HAP-1 (cell line): ENCODE measurements at regions not wholly inside any gene's neighbourhood (a gene's known extent, or its start where the extent isn't known, plus 50 kb on each side); places are given as distances from the start of the nearest gene placed in this dataset.

Source experiments
- DNase-seq, 2 experiments: peaks; one replicate each; pipeline ENCODE4 v3.0.0-alpha.2; 2016 to 2020; ENCODE audit warnings: low spot score in 2 of 2
- H3K27me3 ChIP-seq: fragments of 250-450 bp; sonication (Bioruptor Pico); 2 replicates; pipeline ENCODE4 v1.5.1; 2020; ENCODE audit warnings: low read depth, mild to moderate bottlenecking, moderate library complexity
- H3K36me3 ChIP-seq: fragments of 250-450 bp; sonication (Bioruptor Pico); replicated peaks from 2 replicates; pipeline ENCODE4 v1.5.1; 2020; ENCODE audit warnings: mild to moderate bottlenecking
- H3K4me1 ChIP-seq: fragments of 250-450 bp; sonication (Bioruptor Pico); 2 replicates; pipeline ENCODE4 v1.5.1; 2020; ENCODE audit warnings: mild to moderate bottlenecking
- H3K4me3 ChIP-seq: fragments of 250-450 bp; sonication (Bioruptor Pico); 2 replicates; pipeline ENCODE4 v1.5.1; 2020; ENCODE audit warnings: mild to moderate bottlenecking, moderate library complexity
- H3K9me3 ChIP-seq: fragments of 250-450 bp; sonication (Bioruptor Pico); 2 replicates; pipeline ENCODE4 v1.5.1; 2020; ENCODE audit warnings: mild to moderate bottlenecking, moderate library complexity
- in situ Hi-C: fragments of 300-500 bp; cut with MboI; formaldehyde crosslinking; loops from 3 replicates; pipeline ENCODE4 v1.14.3; 2020; ENCODE audit warnings: low sequenced_read_pairs, inconsistent platforms, mixed read lengths

DNA sequence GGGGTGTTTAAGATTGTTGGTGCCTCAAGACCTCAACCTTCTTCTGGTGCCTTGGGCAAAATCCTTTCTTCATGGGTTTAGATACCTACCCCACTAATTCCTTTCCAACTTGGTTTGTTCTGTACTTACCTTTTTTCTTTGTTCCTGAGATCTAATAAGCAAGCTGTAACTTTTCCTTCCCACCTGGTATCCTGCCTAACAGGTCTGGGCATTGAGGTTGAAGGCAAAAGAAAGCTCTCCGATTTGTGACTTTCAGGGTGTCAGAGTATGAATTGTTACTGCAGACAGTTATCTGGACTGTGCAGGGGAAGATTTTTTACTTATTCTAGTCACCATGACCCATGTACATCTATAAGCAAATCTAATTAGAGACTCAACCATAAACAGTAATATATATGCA is 162.6 kb upstream of the DMRT1 start:
- in situ Hi-C loops = no loop called here
- Histone ChIP-seq H3K36me3 (no peaks in the 10 kb centered on the region), H3K4me1 (peaks cover 18% of the 10 kb centered on the region), H3K4me3 (no peak overlapping the region), H3K9me3 (no peaks in the 10 kb centered on the region), H3K27me3 (no peaks in the 10 kb centered on the region)
- no peak for DNase-seq

GRCh38 chr9:679462-679861 is 162.0 kb upstream of the DMRT1 start:
- peaks cover 21% of the 10 kb centered on the region for H3K4me1 ChIP-seq
- H3K4me3 ChIP-seq = no peak overlapping the region
- no peaks in the 10 kb centered on the region for H3K27me3 ChIP-seq
- no peak for DNase-seq
- H3K36me3 ChIP-seq = no peaks in the 10 kb centered on the region
- in situ Hi-C loops = no loop called here
- no peaks in the 10 kb centered on the region for H3K9me3 ChIP-seq

DNA sequence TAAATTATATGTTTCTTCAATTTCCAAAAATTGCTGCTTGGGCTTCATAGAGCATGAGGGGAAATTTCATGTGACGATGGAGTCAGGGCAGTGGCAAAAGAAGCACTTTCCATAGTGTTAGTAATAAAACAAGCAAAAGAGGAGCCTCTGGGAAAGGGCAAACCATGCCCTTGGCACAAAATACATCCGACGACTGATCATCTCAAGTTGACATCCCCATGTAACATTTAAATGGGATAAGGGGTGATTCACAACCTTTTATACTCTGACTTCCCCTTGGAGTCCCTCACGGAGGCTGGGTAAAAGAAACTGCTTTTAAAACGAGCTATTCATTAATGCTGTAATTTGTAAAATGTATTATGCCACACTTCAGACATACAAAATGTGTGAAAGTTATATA is 161.4 kb upstream of the DMRT1 start:
- no peaks in the 10 kb centered on the region for H3K27me3 ChIP-seq
- H3K4me3 ChIP-seq = no peak overlapping the region
- H3K9me3 ChIP-seq = no peaks in the 10 kb centered on the region
- H3K36me3 ChIP-seq = no peaks in the 10 kb centered on the region
- H3K4me1 ChIP-seq = peaks cover 21% of the 10 kb centered on the region
- no peak for DNase-seq
- in situ Hi-C loops = no loop called here

- Histone ChIP-seq H3K4me3 (no peak overlapping the region), H3K27me3 (no peaks in the 10 kb centered on the region), H3K36me3 (no peaks in the 10 kb centered on the region), H3K4me1 (peaks cover 3% of the 10 kb centered on the region), H3K9me3 (no peaks in the 10 kb centered on the region)
- in situ Hi-C loops = no loop called here
- no peak for DNase-seq
These were observed 158.6 kb upstream of the DMRT1 start for GRCh38 chr9:682633-683508.

DNA sequence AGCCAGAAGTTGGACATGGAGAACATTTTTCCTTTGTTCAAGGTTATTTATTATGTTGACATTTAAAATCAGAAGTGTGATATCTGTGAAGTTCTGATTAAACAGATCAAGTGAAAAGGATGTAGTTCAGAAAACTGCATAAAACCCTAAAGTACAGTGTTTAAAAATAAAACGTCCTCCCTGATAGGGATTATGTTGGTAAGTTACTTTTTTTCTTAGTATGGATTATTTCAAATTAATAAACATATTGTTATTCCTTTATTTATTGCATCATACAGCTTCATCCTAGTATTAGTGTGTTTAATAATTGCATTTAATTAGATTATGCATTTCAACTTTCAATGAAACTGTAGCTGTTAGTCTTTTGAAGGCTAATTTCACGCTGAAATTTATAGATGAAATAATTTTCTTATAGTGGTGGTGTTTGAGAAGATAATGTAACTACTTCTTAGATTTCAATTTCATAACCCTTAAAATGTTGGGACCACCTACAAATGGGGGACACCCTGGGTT is 157.9 kb upstream of the DMRT1 start:
- H3K4me1 ChIP-seq = peaks cover 3% of the 10 kb centered on the region
- H3K4me3 ChIP-seq = no peak overlapping the region
- H3K9me3 ChIP-seq = no peaks in the 10 kb centered on the region
- in situ Hi-C loops = no loop called here
- H3K36me3 ChIP-seq = no peaks in the 10 kb centered on the region
- DNase-seq = no peak
- no peaks in the 10 kb centered on the region for H3K27me3 ChIP-seq

- H3K36me3 ChIP-seq = no peaks in the 10 kb centered on the region
- peak; percentile 29 to 51 for DNase-seq
- peaks cover 3% of the 10 kb centered on the region for H3K4me1 ChIP-seq
- no peaks in the 10 kb centered on the region for H3K27me3 ChIP-seq
- in situ Hi-C loops = no loop called here
- no peak overlapping the region for H3K4me3 ChIP-seq
- H3K9me3 ChIP-seq = no peaks in the 10 kb centered on the region
These were observed 157.2 kb upstream of the DMRT1 start for GRCh38 chr9:684054-684890.

DNA sequence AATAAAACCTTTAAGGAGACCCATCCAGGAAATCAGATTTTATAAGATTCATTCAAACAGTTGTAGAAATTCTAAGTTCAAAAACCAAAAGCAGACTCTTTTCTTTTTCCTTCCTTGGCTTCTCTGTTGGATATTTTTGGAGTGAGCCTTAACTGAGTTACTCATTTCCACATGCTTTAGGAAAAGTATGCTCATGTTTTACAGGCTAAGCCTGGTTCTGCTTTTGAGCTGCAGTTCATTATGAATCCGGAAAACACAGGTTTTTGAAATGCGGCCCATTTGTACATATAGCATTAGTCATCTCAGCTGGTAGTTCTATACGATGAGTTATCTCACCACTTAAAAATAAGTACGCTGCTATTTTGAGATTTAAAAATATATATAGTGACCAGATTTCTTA is 156.6 kb upstream of the DMRT1 start:
- in situ Hi-C loops = no loop called here
- no peak for DNase-seq
- Histone ChIP-seq H3K36me3 (no peaks in the 10 kb centered on the region), H3K27me3 (no peaks in the 10 kb centered on the region), H3K4me3 (no peak overlapping the region), H3K4me1 (peaks cover 3% of the 10 kb centered on the region), H3K9me3 (no peaks in the 10 kb centered on the region)

- in situ Hi-C loops = no loop called here
- Histone ChIP-seq H3K4me3 (no peak overlapping the region), H3K9me3 (no peaks in the 10 kb centered on the region), H3K36me3 (no peaks in the 10 kb centered on the region), H3K4me1 (peaks cover 3% of the 10 kb centered on the region), H3K27me3 (no peaks in the 10 kb centered on the region)
- DNase-seq = no peak
These were observed 155.1 kb upstream of the DMRT1 start for GRCh38 chr9:686321-686813.

DNA sequence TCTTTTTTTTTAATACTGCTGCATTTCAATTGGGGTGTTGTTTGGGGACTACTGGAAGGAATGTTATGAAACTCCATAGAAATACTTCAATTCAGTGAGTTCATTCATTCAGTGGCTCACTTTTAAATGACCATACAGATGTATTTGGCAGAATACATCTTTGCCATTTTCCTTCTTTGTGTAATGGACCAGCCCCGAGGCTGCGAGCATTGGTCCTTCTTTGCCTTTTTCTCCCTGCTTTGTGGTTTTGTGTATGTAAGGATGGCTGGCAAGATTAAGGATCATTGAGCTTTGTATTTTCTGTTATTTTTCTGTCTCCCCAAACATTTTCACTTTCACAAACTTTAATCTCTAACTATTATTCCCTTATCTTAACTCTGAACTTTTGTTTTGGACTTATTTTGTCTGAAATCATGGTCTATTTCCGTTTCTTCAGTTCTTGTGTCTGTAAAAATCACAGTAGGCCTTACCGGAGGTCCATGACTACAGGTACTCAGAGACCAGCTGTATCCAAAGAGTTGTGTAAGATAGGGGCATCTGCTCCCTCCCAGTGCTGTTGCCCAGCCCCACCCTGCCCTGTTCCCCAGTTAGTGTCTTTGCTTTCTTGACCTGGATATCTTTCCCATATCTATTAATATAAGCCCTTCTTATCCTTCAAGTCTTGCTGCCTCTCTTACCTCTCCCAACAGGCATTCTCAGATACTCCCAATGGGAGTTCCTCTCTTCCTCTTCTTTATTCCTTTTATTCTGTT is 154.3 kb upstream of the DMRT1 start:
- H3K36me3 ChIP-seq = no peaks in the 10 kb centered on the region
- DNase-seq = no peak
- in situ Hi-C loops = no loop called here
- peaks cover 3% of the 10 kb centered on the region for H3K4me1 ChIP-seq
- H3K9me3 ChIP-seq = no peaks in the 10 kb centered on the region
- H3K4me3 ChIP-seq = no peak overlapping the region
- no peaks in the 10 kb centered on the region for H3K27me3 ChIP-seq

GRCh38 chr9:687994-688393 is 153.5 kb upstream of the DMRT1 start:
- no peaks in the 10 kb centered on the region for H3K36me3 ChIP-seq
- no peak overlapping the region for H3K4me3 ChIP-seq
- H3K4me1 ChIP-seq = peaks cover 3% of the 10 kb centered on the region
- no peaks in the 10 kb centered on the region for H3K9me3 ChIP-seq
- no peak for DNase-seq
- in situ Hi-C loops = no loop called here
- no peaks in the 10 kb centered on the region for H3K27me3 ChIP-seq

DNA sequence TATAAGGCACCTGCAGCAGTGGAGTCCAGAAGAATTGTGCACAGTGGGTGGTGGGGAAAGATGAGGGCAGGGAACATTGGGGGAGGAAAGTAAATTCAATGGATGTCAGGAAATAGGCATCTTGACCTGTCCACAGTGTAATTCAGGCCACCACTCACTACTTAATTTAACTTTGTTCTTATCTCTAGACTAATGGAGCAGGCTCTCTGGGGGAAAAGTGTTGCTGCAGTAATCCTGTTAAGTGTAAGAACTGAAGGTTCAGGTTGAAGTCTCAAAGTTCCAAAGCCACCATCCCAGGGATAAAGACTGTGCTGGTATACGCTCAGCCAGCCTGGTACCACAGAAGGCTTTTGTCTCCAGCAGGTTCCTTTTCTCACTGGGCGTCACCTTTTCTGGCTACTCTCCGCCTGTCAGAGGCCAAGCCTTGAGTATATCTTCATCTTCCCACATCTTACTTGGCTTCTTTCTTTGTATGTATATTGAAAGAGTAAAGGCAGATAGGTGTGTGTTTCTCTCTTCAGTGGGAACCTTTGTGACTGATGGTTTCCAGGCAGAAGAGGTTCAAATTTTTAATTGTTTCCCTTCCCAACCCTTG is 150.9 kb upstream of the DMRT1 start:
- in situ Hi-C loops = no loop called here
- DNase-seq = no peak

DNA sequence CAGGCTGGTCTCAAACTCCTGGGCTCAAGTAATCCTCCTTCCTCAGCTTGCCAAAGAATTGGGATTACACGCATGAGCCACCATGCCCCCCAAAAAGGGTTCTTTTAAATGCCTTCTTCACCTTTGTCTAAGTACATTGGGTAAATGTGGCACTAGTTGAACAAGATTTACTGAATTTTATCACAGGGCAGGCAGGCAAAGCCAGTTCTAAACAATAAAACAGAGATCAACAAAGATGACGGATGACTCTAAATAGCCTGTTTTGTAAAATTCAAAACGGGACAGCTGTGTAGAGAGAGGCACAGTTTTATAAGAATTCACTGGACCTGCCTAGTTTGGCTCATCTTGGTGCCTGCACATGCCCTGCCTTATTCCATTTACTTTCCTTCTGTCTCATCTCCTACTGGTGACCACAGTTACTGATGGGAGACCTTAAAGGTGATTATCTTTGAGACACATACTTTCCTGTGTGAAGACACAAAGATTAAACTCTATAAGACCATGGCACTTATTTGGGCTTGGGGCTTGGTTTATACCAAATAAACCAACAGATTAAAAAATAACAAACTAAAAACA is 149.6 kb upstream of the DMRT1 start:
- no peaks in the 10 kb centered on the region for H3K36me3 ChIP-seq
- in situ Hi-C loops = no loop called here
- peaks cover 8% of the 10 kb centered on the region for H3K4me1 ChIP-seq
- no peak for DNase-seq
- no peaks in the 10 kb centered on the region for H3K27me3 ChIP-seq
- no peaks in the 10 kb centered on the region for H3K9me3 ChIP-seq
- no peak overlapping the region for H3K4me3 ChIP-seq

More for the DNA sequence above, 150.9 kb upstream of the DMRT1 start:
- peaks cover 8% of the 10 kb centered on the region for H3K4me1 ChIP-seq
- no peaks in the 10 kb centered on the region for H3K36me3 ChIP-seq
- H3K27me3 ChIP-seq = no peaks in the 10 kb centered on the region
- H3K9me3 ChIP-seq = no peaks in the 10 kb centered on the region
- no peak overlapping the region for H3K4me3 ChIP-seq

DNA sequence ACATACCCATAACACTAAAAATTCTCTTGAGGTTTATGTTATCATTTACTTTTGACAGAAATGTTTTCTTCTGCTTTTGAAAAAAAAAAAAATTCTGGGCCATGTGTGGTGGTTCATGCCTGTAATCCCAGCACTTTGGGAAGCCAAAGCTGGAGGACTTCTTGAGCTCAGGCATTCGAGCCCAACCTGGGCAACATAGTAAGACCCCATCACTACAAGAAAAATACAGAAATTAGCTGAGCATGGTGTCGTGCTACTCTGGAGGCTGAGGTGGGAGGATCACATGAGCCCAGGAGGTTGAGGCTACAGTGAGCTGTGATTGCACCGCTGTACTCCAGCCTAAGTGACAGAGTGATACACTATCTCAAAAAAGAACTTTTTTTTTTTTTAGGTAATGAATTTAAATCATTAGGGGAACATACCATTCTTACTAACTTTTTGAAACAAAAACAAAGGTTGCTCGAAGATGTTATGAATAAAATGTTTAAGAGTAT is 148.8 kb upstream of the DMRT1 start:
- Histone ChIP-seq H3K36me3 (no peaks in the 10 kb centered on the region), H3K4me3 (no peak overlapping the region), H3K27me3 (no peaks in the 10 kb centered on the region), H3K9me3 (no peaks in the 10 kb centered on the region), H3K4me1 (peaks cover 8% of the 10 kb centered on the region)
- in situ Hi-C loops = no loop called here
- no peak for DNase-seq
